ENCODE measurements at regions not wholly inside any gene's neighbourhood (a gene's known extent, or its start where the extent isn't known, plus 50 kb on each side); places are given as distances from the start of the nearest gene placed in this dataset.

GRCh38 chr1:175877939-175878737, 134.7 kb upstream of the TNR start:
- DNase-seq, result no peak
- Histone ChIP-seq H3K4me1 (ENCODE audit: control extremely low read depth in 1 of 4, control insufficient read depth in 4 of 4, insufficient read depth in 4 of 4, low read length in 3 of 4) (peaks cover 0 to 2% (median 0%) of the 10 kb centered on the region in 4 experiments), H3K27ac (ENCODE audit: insufficient read depth in 1 of 2, low read depth in 1 of 2, low read length in 2 of 2, poor library complexity in 1 of 2, severe bottlenecking in 2 of 2) (no peak overlapping the region), H3K36me3 (ENCODE audit: control insufficient read depth in 4 of 4, insufficient read depth in 4 of 4, low read length in 3 of 4) (no peaks in the 10 kb centered on the region), H3K9me3 (ENCODE audit: control extremely low read depth in 1 of 5, control insufficient read depth in 4 of 5, insufficient read depth in 2 of 5, low read depth in 1 of 5, low read length in 4 of 5) (no peaks in the 10 kb centered on the region), H3K27me3 (replicated peaks in 2 of 5; ENCODE audit: control insufficient read depth in 4 of 5, insufficient read depth in 5 of 5, low read length in 4 of 5) (peaks cover 0 to 3% (median 0%) of the 10 kb centered on the region in 5 experiments), H3K4me3 (ENCODE audit: control insufficient read depth in 1 of 7, extremely low read depth in 1 of 7, insufficient read depth in 4 of 7, low read depth in 2 of 7, low read length in 6 of 7) (no peak overlapping the region)
- POLR2A ChIA-PET, result no interaction called here
- CTCF ChIA-PET, result interaction anchor here (1.3 kb wide), 1 partner anchor 11 kb away, joined by 4 read pairs; no protein-coding TSS in a partner anchor
- 95% methylated on average over 15 of the region's 20 CpGs for WGBS (ENCODE audit: insufficient coverage)

GRCh38 chr1:175875556-175875955, 132.2 kb upstream of the TNR start:
- DNase-seq, result no peak
- ChIA-PET CTCF (no interaction called here), POLR2A (no interaction called here)
- 100% methylated on average over 4 of the region's 6 CpGs for WGBS (ENCODE audit: insufficient coverage)
- Histone ChIP-seq H3K4me1 (ENCODE audit: control extremely low read depth in 1 of 4, control insufficient read depth in 4 of 4, insufficient read depth in 4 of 4, low read length in 3 of 4) (peaks cover 0 to 2% (median 0%) of the 10 kb centered on the region in 4 experiments), H3K36me3 (ENCODE audit: control insufficient read depth in 4 of 4, insufficient read depth in 4 of 4, low read length in 3 of 4) (no peaks in the 10 kb centered on the region), H3K4me3 (ENCODE audit: control insufficient read depth in 1 of 7, extremely low read depth in 1 of 7, insufficient read depth in 4 of 7, low read depth in 2 of 7, low read length in 6 of 7) (no peak overlapping the region), H3K9me3 (ENCODE audit: control extremely low read depth in 1 of 5, control insufficient read depth in 4 of 5, insufficient read depth in 2 of 5, low read depth in 1 of 5, low read length in 4 of 5) (no peaks in the 10 kb centered on the region), H3K27me3 (replicated peaks in 2 of 5; ENCODE audit: control insufficient read depth in 4 of 5, insufficient read depth in 5 of 5, low read length in 4 of 5) (peaks cover 0 to 5% (median 0%) of the 10 kb centered on the region in 5 experiments), H3K27ac (ENCODE audit: insufficient read depth in 1 of 2, low read depth in 1 of 2, low read length in 2 of 2, poor library complexity in 1 of 2, severe bottlenecking in 2 of 2) (no peak overlapping the region)

- peaks cover 0 to 5% (median 0%) of the 10 kb centered on the region in 5 experiments for H3K27me3 ChIP-seq (replicated peaks in 2 of 5; ENCODE audit: control insufficient read depth in 4 of 5, insufficient read depth in 5 of 5, low read length in 4 of 5)
- H3K4me1 ChIP-seq (ENCODE audit: control extremely low read depth in 1 of 4, control insufficient read depth in 4 of 4, insufficient read depth in 4 of 4, low read length in 3 of 4), result peaks cover 0 to 2% (median 0%) of the 10 kb centered on the region in 4 experiments
- H3K4me3 ChIP-seq (ENCODE audit: control insufficient read depth in 1 of 7, extremely low read depth in 1 of 7, insufficient read depth in 4 of 7, low read depth in 2 of 7, low read length in 6 of 7), result no peak overlapping the region
- H3K36me3 ChIP-seq (ENCODE audit: control insufficient read depth in 4 of 4, insufficient read depth in 4 of 4, low read length in 3 of 4), result no peaks in the 10 kb centered on the region
- POLR2A ChIA-PET, result no interaction called here
- no peak for DNase-seq
- CTCF ChIA-PET, result no interaction called here
- H3K9me3 ChIP-seq (ENCODE audit: control extremely low read depth in 1 of 5, control insufficient read depth in 4 of 5, insufficient read depth in 2 of 5, low read depth in 1 of 5, low read length in 4 of 5), result no peaks in the 10 kb centered on the region
- no peak overlapping the region for H3K27ac ChIP-seq (ENCODE audit: insufficient read depth in 1 of 2, low read depth in 1 of 2, low read length in 2 of 2, poor library complexity in 1 of 2, severe bottlenecking in 2 of 2)
- WGBS (ENCODE audit: insufficient coverage), result 100% methylated on average over 1 of the region's 2 CpGs
These were observed 130.7 kb upstream of the TNR start for GRCh38 chr1:175874081-175874480.

GRCh38 chr1:175873290-175873935, 130.0 kb upstream of the TNR start:
- no peak overlapping the region for H3K27ac ChIP-seq (ENCODE audit: insufficient read depth in 1 of 2, low read depth in 1 of 2, low read length in 2 of 2, poor library complexity in 1 of 2, severe bottlenecking in 2 of 2)
- 86% methylated on average over 1 of the region's 6 CpGs for WGBS (ENCODE audit: insufficient coverage)
- CTCF ChIA-PET, result no interaction called here
- no peaks in the 10 kb centered on the region for H3K36me3 ChIP-seq (ENCODE audit: control insufficient read depth in 4 of 4, insufficient read depth in 4 of 4, low read length in 3 of 4)
- H3K4me3 ChIP-seq (ENCODE audit: control insufficient read depth in 1 of 7, extremely low read depth in 1 of 7, insufficient read depth in 4 of 7, low read depth in 2 of 7, low read length in 6 of 7), result no peak overlapping the region
- H3K9me3 ChIP-seq (ENCODE audit: control extremely low read depth in 1 of 5, control insufficient read depth in 4 of 5, insufficient read depth in 2 of 5, low read depth in 1 of 5, low read length in 4 of 5), result no peaks in the 10 kb centered on the region
- H3K4me1 ChIP-seq (ENCODE audit: control extremely low read depth in 1 of 4, control insufficient read depth in 4 of 4, insufficient read depth in 4 of 4, low read length in 3 of 4), result peaks cover 0 to 2% (median 0%) of the 10 kb centered on the region in 4 experiments
- POLR2A ChIA-PET, result no interaction called here
- H3K27me3 ChIP-seq (replicated peaks in 2 of 5; ENCODE audit: control insufficient read depth in 4 of 5, insufficient read depth in 5 of 5, low read length in 4 of 5), result peaks cover 0 to 5% (median 0%) of the 10 kb centered on the region in 5 experiments
- DNase-seq, result no peak

- Histone ChIP-seq H3K27ac (ENCODE audit: insufficient read depth in 1 of 2, low read depth in 1 of 2, low read length in 2 of 2, poor library complexity in 1 of 2, severe bottlenecking in 2 of 2) (no peak overlapping the region), H3K4me1 (ENCODE audit: control extremely low read depth in 1 of 4, control insufficient read depth in 4 of 4, insufficient read depth in 4 of 4, low read length in 3 of 4) (peaks cover 0 to 2% (median 0%) of the 10 kb centered on the region in 4 experiments), H3K4me3 (ENCODE audit: control insufficient read depth in 1 of 7, extremely low read depth in 1 of 7, insufficient read depth in 4 of 7, low read depth in 2 of 7, low read length in 6 of 7) (no peak overlapping the region), H3K36me3 (ENCODE audit: control insufficient read depth in 4 of 4, insufficient read depth in 4 of 4, low read length in 3 of 4) (no peaks in the 10 kb centered on the region), H3K9me3 (ENCODE audit: control extremely low read depth in 1 of 5, control insufficient read depth in 4 of 5, insufficient read depth in 2 of 5, low read depth in 1 of 5, low read length in 4 of 5) (no peaks in the 10 kb centered on the region), H3K27me3 (replicated peaks in 2 of 5; ENCODE audit: control insufficient read depth in 4 of 5, insufficient read depth in 5 of 5, low read length in 4 of 5) (peaks cover 0 to 6% (median 0%) of the 10 kb centered on the region in 5 experiments)
- ChIA-PET CTCF (no interaction called here), POLR2A (no interaction called here)
- WGBS (ENCODE audit: insufficient coverage), result no CpG with 5 or more reads among the region's 4 CpGs
- DNase-seq, result no peak
These were observed 129.2 kb upstream of the TNR start for GRCh38 chr1:175872588-175872987.

- CTCF ChIA-PET, result no interaction called here
- 100% methylated on average over 2 of the region's 4 CpGs for WGBS (ENCODE audit: insufficient coverage)
These were observed 128.3 kb upstream of the TNR start for GRCh38 chr1:175871647-175872046.

GRCh38 chr1:175870217-175870616, 126.8 kb upstream of the TNR start:
- ChIA-PET POLR2A (no interaction called here), CTCF (interaction anchor here (1.3 kb wide), 1 partner anchor 17 kb away, joined by 3 read pairs; no protein-coding TSS in a partner anchor)
- Histone ChIP-seq H3K27me3 (replicated peaks in 2 of 5; ENCODE audit: control insufficient read depth in 4 of 5, insufficient read depth in 5 of 5, low read length in 4 of 5) (peaks cover 0 to 6% (median 0%) of the 10 kb centered on the region in 5 experiments), H3K9me3 (ENCODE audit: control extremely low read depth in 1 of 5, control insufficient read depth in 4 of 5, insufficient read depth in 2 of 5, low read depth in 1 of 5, low read length in 4 of 5) (no peaks in the 10 kb centered on the region), H3K36me3 (ENCODE audit: control insufficient read depth in 4 of 4, insufficient read depth in 4 of 4, low read length in 3 of 4) (no peaks in the 10 kb centered on the region), H3K27ac (ENCODE audit: insufficient read depth in 1 of 2, low read depth in 1 of 2, low read length in 2 of 2, poor library complexity in 1 of 2, severe bottlenecking in 2 of 2) (no peak overlapping the region), H3K4me1 (ENCODE audit: control extremely low read depth in 1 of 4, control insufficient read depth in 4 of 4, insufficient read depth in 4 of 4, low read length in 3 of 4) (peaks cover 0 to 2% (median 0%) of the 10 kb centered on the region in 4 experiments), H3K4me3 (ENCODE audit: control insufficient read depth in 1 of 7, extremely low read depth in 1 of 7, insufficient read depth in 4 of 7, low read depth in 2 of 7, low read length in 6 of 7) (no peak overlapping the region)
- whole genome bisulfite sequencing (ENCODE audit: insufficient coverage), result 71% methylated on average over 2 of the region's 3 CpGs
- no peak for DNase-seq

More at GRCh38 chr1:175871647-175872046, 128.3 kb upstream of the TNR start:
- H3K36me3 ChIP-seq (ENCODE audit: control insufficient read depth in 4 of 4, insufficient read depth in 4 of 4, low read length in 3 of 4), result no peaks in the 10 kb centered on the region
- no peaks in the 10 kb centered on the region for H3K9me3 ChIP-seq (ENCODE audit: control extremely low read depth in 1 of 5, control insufficient read depth in 4 of 5, insufficient read depth in 2 of 5, low read depth in 1 of 5, low read length in 4 of 5)
- H3K27me3 ChIP-seq (replicated peaks in 2 of 5; ENCODE audit: control insufficient read depth in 4 of 5, insufficient read depth in 5 of 5, low read length in 4 of 5), result peaks cover 0 to 6% (median 0%) of the 10 kb centered on the region in 5 experiments
- H3K4me3 ChIP-seq (ENCODE audit: control insufficient read depth in 1 of 7, extremely low read depth in 1 of 7, insufficient read depth in 4 of 7, low read depth in 2 of 7, low read length in 6 of 7), result no peak overlapping the region
- POLR2A ChIA-PET, result no interaction called here
- DNase-seq, result no peak
- no peak overlapping the region for H3K27ac ChIP-seq (ENCODE audit: insufficient read depth in 1 of 2, low read depth in 1 of 2, low read length in 2 of 2, poor library complexity in 1 of 2, severe bottlenecking in 2 of 2)
- peaks cover 0 to 2% (median 0%) of the 10 kb centered on the region in 4 experiments for H3K4me1 ChIP-seq (ENCODE audit: control extremely low read depth in 1 of 4, control insufficient read depth in 4 of 4, insufficient read depth in 4 of 4, low read length in 3 of 4)
